SH-SY5Y (cell line): ENCODE measurements at regions not wholly inside any gene's neighbourhood (a gene's known extent, or its start where the extent isn't known, plus 50 kb on each side); places are given as distances from the start of the nearest gene placed in this dataset.

Experiments used
- GATA2 ChIP-seq: IDR thresholded peaks from 2 replicates; pipeline ENCODE4 v1.6.1; 2011; ENCODE audit warnings: mild to moderate bottlenecking, low read depth, low read length
- GATA3 ChIP-seq: IDR thresholded peaks from 2 replicates; pipeline ENCODE4 v1.6.1; 2011; ENCODE audit warnings: low read depth, mild to moderate bottlenecking, low read length, moderate library complexity

GRCh38 chr13:80972857-80973478, 632.0 kb upstream of the SPRY2 start:
- TF ChIP-seq GATA2 (no peak), GATA3 (no peak)
